SK-N-SH (cell line): ENCODE measurements at regions not wholly inside any gene's neighbourhood (a gene's known extent, or its start where the extent isn't known, plus 50 kb on each side); places are given as distances from the start of the nearest gene placed in this dataset.

Experiments used
- CTCF ChIA-PET: fragments of 300-600, 350-600 bp; formaldehyde crosslinking; extraction: SDS; loops from one replicate; lab custom pipeline; 2021; lab: Yijun Ruan, JAX
- POLR2A ChIA-PET: fragments of 350-600 bp; sonication (Branson Sonifier 250); formaldehyde crosslinking; extraction: SDS; loops from one replicate; lab custom pipeline; 2020; ENCODE audit warnings: antibody characterized with exemption, inconsistent platforms; lab: Yijun Ruan, JAX
- DNase-seq: peaks from one replicate; pipeline ENCODE4 v3.0.0; 2012
- H2AFZ ChIP-seq: fragments of 200-600 bp; sonication (generic); 2 replicates; pipeline ENCODE4 v1.8.1; 2016; ENCODE audit warnings: antibody characterized with exemption, mild to moderate bottlenecking, low read depth
- H3F3A ChIP-seq: fragments of 200-600 bp; sonication (generic); replicated peaks from 2 replicates; pipeline ENCODE3; 2016; ENCODE audit warnings: antibody characterized with exemption, mild to moderate bottlenecking; ENCODE audit not compliant: insufficient read depth
- H3K27ac ChIP-seq, 2 experiments: fragments of 200-500 bp in 1 of 2; fragments of 200-600 bp in 1 of 2; sonication (Bioruptor generic) in 1 of 2; sonication (generic), shearing (Covaris generic) in 1 of 2; 2 replicates each; pipeline versions ENCODE4 v1.5.1 to v1.6.1; 2014 to 2016; ENCODE audit warnings: low read depth in 2 of 2, inconsistent platforms in 1 of 2, low read length in 1 of 2, mild to moderate bottlenecking in 1 of 2, mixed read lengths in 1 of 2
- H3K27me3 ChIP-seq: fragments of 200-600 bp; sonication (generic), shearing (Covaris generic); 2 replicates; pipeline ENCODE4 v1.6.1; 2016; ENCODE audit warnings: mixed run types; ENCODE audit not compliant: insufficient read depth
- H3K36me3 ChIP-seq, 2 experiments: fragments of 200-500 bp in 1 of 2; fragments of 200-600 bp in 1 of 2; sonication (Bioruptor generic) in 1 of 2; sonication (generic) in 1 of 2; replicated peaks in 1 of 2; 2 replicates each; pipeline versions ENCODE3 to v1.5.1; 2014 to 2016; ENCODE audit warnings: low read length in 1 of 2, mild to moderate bottlenecking in 1 of 2; ENCODE audit not compliant: insufficient read depth in 2 of 2, control insufficient read depth in 1 of 2
- H3K4me1 ChIP-seq, 2 experiments: fragments of 200-500 bp in 1 of 2; fragments of 200-600 bp in 1 of 2; sonication (Bioruptor generic) in 1 of 2; sonication (generic), shearing (Covaris generic) in 1 of 2; 2 replicates each; pipeline versions ENCODE4 v1.5.1 to v1.6.1; 2014 to 2016; ENCODE audit warnings: low read depth in 1 of 2, low read length in 1 of 2, mixed run types in 1 of 2; ENCODE audit not compliant: insufficient read depth in 2 of 2, control insufficient read depth in 1 of 2
- H3K4me2 ChIP-seq: fragments of 200-600 bp; sonication (generic), shearing (Covaris generic); 2 replicates; pipeline ENCODE4 v1.6.1; 2017; ENCODE audit warnings: mixed run types
- H3K4me3 ChIP-seq, 2 experiments: fragments of 200-500 bp in 1 of 2; fragments of 200-600 bp in 1 of 2; sonication (Bioruptor generic) in 1 of 2; sonication (generic), shearing (Covaris generic) in 1 of 2; 2 replicates each; pipeline versions ENCODE4 v1.5.1 to v1.8.1; 2014 to 2016; ENCODE audit warnings: low read depth in 2 of 2, inconsistent platforms in 1 of 2, low read length in 1 of 2, mild to moderate bottlenecking in 1 of 2, mixed read lengths in 1 of 2, moderate library complexity in 1 of 2
- H3K79me2 ChIP-seq: fragments of 200-600 bp; sonication (generic); 2 replicates; pipeline ENCODE4 v1.8.1; 2017; ENCODE audit warnings: mild to moderate bottlenecking; ENCODE audit not compliant: insufficient read depth
- H3K9ac ChIP-seq: fragments of 200-600 bp; sonication (generic); 2 replicates; pipeline ENCODE4 v1.6.1; 2017; ENCODE audit warnings: mixed run types
- H3K9me2 ChIP-seq: fragments of 200-600 bp; sonication (generic); 2 replicates; pipeline ENCODE4 v1.6.1; 2017; ENCODE audit warnings: mixed run types
- H3K9me3 ChIP-seq: fragments of 200-600 bp; sonication (generic); 2 replicates; pipeline ENCODE4 v1.6.1; 2017; ENCODE audit warnings: mixed run types, mild to moderate bottlenecking, moderate library complexity
- H4K20me1 ChIP-seq: fragments of 200-600 bp; sonication (generic); 2 replicates; pipeline ENCODE4 v1.6.1; 2017; ENCODE audit warnings: mild to moderate bottlenecking, mixed run types; ENCODE audit not compliant: insufficient read depth
- EP300 ChIP-seq, 2 experiments: IDR thresholded peaks; 2 replicates each; pipeline versions ENCODE4 v1.4.0 to v1.6.1; 2012; ENCODE audit warnings: borderline replicate concordance in 1 of 2, low read depth in 1 of 2, low read length in 1 of 2
- EZH2phosphoT487 ChIP-seq: fragments of 200-600 bp; sonication (generic); IDR thresholded peaks from 2 replicates; pipeline ENCODE4 v1.6.1; 2017; ENCODE audit warnings: low read depth, mixed run types, mild to moderate bottlenecking, antibody characterized with exemption, moderate library complexity, borderline replicate concordance
- FOSL2 ChIP-seq: IDR thresholded peaks from 2 replicates; pipeline ENCODE4 v1.4.0; 2012; ENCODE audit warnings: low read depth, mild to moderate bottlenecking, moderate library complexity, borderline replicate concordance
- FOXJ3 ChIP-seq: sonication (generic); formaldehyde crosslinking; IDR thresholded peaks from 2 replicates; pipeline ENCODE4 v1.5.1; 2020; ENCODE audit warnings: mild to moderate bottlenecking, missing genetic modification reagents
- GABPA ChIP-seq: IDR thresholded peaks from 2 replicates; pipeline ENCODE4 v1.4.0; 2012; ENCODE audit warnings: low read depth, mild to moderate bottlenecking
- JUND ChIP-seq: IDR thresholded peaks from 2 replicates; pipeline ENCODE4 v1.4.0; 2012
- MAX ChIP-seq: IDR thresholded peaks from 2 replicates; pipeline ENCODE4 v1.4.0; 2012; ENCODE audit warnings: low read depth
- MEF2A ChIP-seq: IDR thresholded peaks from 2 replicates; pipeline ENCODE4 v1.4.0; 2012; ENCODE audit warnings: low read depth, borderline replicate concordance
- MXI1 ChIP-seq: IDR thresholded peaks from 2 replicates; pipeline ENCODE4 v1.6.1; 2012; ENCODE audit warnings: mild to moderate bottlenecking, low read depth, low read length, improper control_type of control experiment
- NRF1 ChIP-seq: IDR thresholded peaks from 2 replicates; pipeline ENCODE4 v1.6.1; 2012; ENCODE audit warnings: low read depth, mild to moderate bottlenecking, low read length
- RAD21 ChIP-seq: IDR thresholded peaks from 2 replicates; pipeline ENCODE4 v1.6.1; 2012; ENCODE audit warnings: mild to moderate bottlenecking, low read length
- RFX5 ChIP-seq: IDR thresholded peaks from 2 replicates; pipeline ENCODE4 v1.6.1; 2012; ENCODE audit warnings: mild to moderate bottlenecking, improper control_type of control experiment, low read length
- SMC3 ChIP-seq: IDR thresholded peaks from 2 replicates; pipeline ENCODE4 v1.6.1; 2012; ENCODE audit warnings: low read depth, low read length, improper control_type of control experiment
- TAF1 ChIP-seq: IDR thresholded peaks from 2 replicates; pipeline ENCODE4 v1.6.1; 2012; ENCODE audit warnings: low read depth, mild to moderate bottlenecking, low read length, moderate library complexity, borderline replicate concordance
- TEAD4 ChIP-seq: IDR thresholded peaks from 2 replicates; pipeline ENCODE4 v1.4.0; 2012; ENCODE audit warnings: mild to moderate bottlenecking, borderline replicate concordance; ENCODE audit not compliant: insufficient read depth
- WGBS: methylation state at CpG from one replicate; pipeline ENCODE4 v1.1.6; 2017; ENCODE audit warnings: low lambda C conversion rate; 5-methylcytosine and 5-hydroxymethylcytosine counted together
- TF ChIP-seq, protein P1 (sequence below): IDR thresholded peaks from 2 replicates; pipeline ENCODE4 v1.4.0; 2012; ENCODE audit warnings: low read depth, borderline replicate concordance
- TF ChIP-seq, protein P2 (sequence below): IDR thresholded peaks from 2 replicates; pipeline ENCODE4 v1.4.0; 2012; ENCODE audit warnings: low read depth, borderline replicate concordance

GRCh38 chr2:187774551-187775071 lies 220.4 kb upstream of the TFPI start (continued):
- TF ChIP-seq EP300 (IDR thresholded peaks at IDR 0.05; ENCODE audit: borderline replicate concordance in 1 of 2, low read depth in 1 of 2, low read length in 1 of 2): peak in 1 of 2 experiments; percentile 84; a peak in 2 of 4 replicates

- 0 out of 4 replicates have a peak overlapping the region, but pooled peaks of 1 of the 2 experiments have one; percentile 19 for H3K27ac ChIP-seq
- no peak overlapping the region for H3K4me3 ChIP-seq
- CTCF ChIA-PET: no interaction called here
- H3F3A ChIP-seq: peaks cover 9% of the 10 kb centered on the region
- no peaks in the 10 kb centered on the region for H3K36me3 ChIP-seq
- H4K20me1 ChIP-seq: no peaks in the 10 kb centered on the region
- H3K4me2 ChIP-seq: no peak overlapping the region
- H3K9me3 ChIP-seq: no peaks in the 10 kb centered on the region
- H2AFZ ChIP-seq: no peak overlapping the region; the same call in 1 of the 2 replicates
- H3K27me3 ChIP-seq: no peaks in the 10 kb centered on the region
- no peaks in the 10 kb centered on the region for H3K9me2 ChIP-seq
- no peak overlapping the region for H3K9ac ChIP-seq
- H3K4me1 ChIP-seq: peaks cover 0 to 4% of the 10 kb centered on the region in 2 experiments; a peak in 1 of 4 replicates
- TF ChIP-seq GABPA: no peak
- no peak for TF ChIP-seq MAX
- TF ChIP-seq RFX5: no peak
- TF ChIP-seq FOXJ3 (CRISPR knock-in tag): no peak
- TF ChIP-seq EZH2phosphoT487: no peak
- no peak for TF ChIP-seq MXI1
- no peak for TF ChIP-seq JUND
- no peak for TF ChIP-seq EP300 (IDR thresholded peaks at IDR 0.05; ENCODE audit: borderline replicate concordance in 1 of 2, low read depth in 1 of 2, low read length in 1 of 2)
- no peak for TF ChIP-seq FOSL2
- TF ChIP-seq TEAD4: no peak
- TF ChIP-seq TAF1: no peak
- H3K79me2 ChIP-seq: no peaks in the 10 kb centered on the region
- no peak for DNase-seq
- POLR2A ChIA-PET: no interaction called here
- 78% methylated on average over 2 of the region's 2 CpGs for WGBS
These were observed 221.0 kb upstream of the TFPI start for GRCh38 chr2:187775196-187775595.

- Histone ChIP-seq H2AFZ (peak overlapping the region; percentile 32; the same call in 1 of the 2 replicates), H3K9me3 (no peaks in the 10 kb centered on the region), H4K20me1 (no peaks in the 10 kb centered on the region), H3K27me3 (no peaks in the 10 kb centered on the region), H3K79me2 (no peaks in the 10 kb centered on the region), H3K4me3 (no peak overlapping the region), H3K27ac (peak overlapping the region in 1 of 2 experiments; percentile 17; a peak in 1 of 4 replicates), H3K9ac (no peak overlapping the region), H3K36me3 (no peaks in the 10 kb centered on the region), H3F3A (peaks cover 9% of the 10 kb centered on the region), H3K4me2 (no peak overlapping the region), H3K9me2 (no peaks in the 10 kb centered on the region), H3K4me1 (peaks cover 0 to 4% of the 10 kb centered on the region in 2 experiments; a peak in 1 of 4 replicates)
- POLR2A ChIA-PET: no interaction called here
- no peak for DNase-seq
- CTCF ChIA-PET: no interaction called here
- TF ChIP-seq MAX (no peak), MEF2A (no peak), NRF1 (no peak), MXI1 (no peak), RAD21 (no peak), SMC3 (no peak), TEAD4 (no peak), JUND (no peak)
- TF ChIP-seq, protein P1, sequence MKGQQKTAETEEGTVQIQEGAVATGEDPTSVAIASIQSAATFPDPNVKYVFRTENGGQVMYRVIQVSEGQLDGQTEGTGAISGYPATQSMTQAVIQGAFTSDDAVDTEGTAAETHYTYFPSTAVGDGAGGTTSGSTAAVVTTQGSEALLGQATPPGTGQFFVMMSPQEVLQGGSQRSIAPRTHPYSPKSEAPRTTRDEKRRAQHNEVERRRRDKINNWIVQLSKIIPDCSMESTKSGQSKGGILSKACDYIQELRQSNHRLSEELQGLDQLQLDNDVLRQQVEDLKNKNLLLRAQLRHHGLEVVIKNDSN: no peak
- TF ChIP-seq, protein P2, sequence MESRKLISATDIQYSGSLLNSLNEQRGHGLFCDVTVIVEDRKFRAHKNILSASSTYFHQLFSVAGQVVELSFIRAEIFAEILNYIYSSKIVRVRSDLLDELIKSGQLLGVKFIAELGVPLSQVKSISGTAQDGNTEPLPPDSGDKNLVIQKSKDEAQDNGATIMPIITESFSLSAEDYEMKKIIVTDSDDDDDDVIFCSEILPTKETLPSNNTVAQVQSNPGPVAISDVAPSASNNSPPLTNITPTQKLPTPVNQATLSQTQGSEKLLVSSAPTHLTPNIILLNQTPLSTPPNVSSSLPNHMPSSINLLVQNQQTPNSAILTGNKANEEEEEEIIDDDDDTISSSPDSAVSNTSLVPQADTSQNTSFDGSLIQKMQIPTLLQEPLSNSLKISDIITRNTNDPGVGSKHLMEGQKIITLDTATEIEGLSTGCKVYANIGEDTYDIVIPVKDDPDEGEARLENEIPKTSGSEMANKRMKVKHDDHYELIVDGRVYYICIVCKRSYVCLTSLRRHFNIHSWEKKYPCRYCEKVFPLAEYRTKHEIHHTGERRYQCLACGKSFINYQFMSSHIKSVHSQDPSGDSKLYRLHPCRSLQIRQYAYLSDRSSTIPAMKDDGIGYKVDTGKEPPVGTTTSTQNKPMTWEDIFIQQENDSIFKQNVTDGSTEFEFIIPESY: no peak
- 82% methylated on average over 1 of the region's 1 CpG for WGBS
These were observed 221.4 kb upstream of the TFPI start for GRCh38 chr2:187775651-187776050.
